GM23338 (cell line): ENCODE measurements at regions not wholly inside any gene's neighbourhood (a gene's known extent, or its start where the extent isn't known, plus 50 kb on each side); places are given as distances from the start of the nearest gene placed in this dataset.

Source experiments
- ATAC-seq: fragments of 200-7000 bp; cut with Tn5 transposase; 3 replicates; pipeline ENCODE4 v1.9.1; 2020
- DNase-seq: peaks from one replicate; pipeline ENCODE4 v3.0.0-alpha.2; 2015; ENCODE audit warnings: low spot score
- H2AFZ ChIP-seq: fragments of 200-600 bp; sonication (generic); 2 replicates; pipeline ENCODE4 v1.8.0; 2016; ENCODE audit warnings: antibody characterized with exemption, mild to moderate bottlenecking, moderate library complexity
- H3F3A ChIP-seq: fragments of 200-600 bp; sonication (generic); replicated peaks from 2 replicates; pipeline ENCODE4 v1.8.0; 2017; ENCODE audit warnings: antibody characterized with exemption, mixed run types, low read depth
- H3K27ac ChIP-seq: fragments of 200-600 bp; sonication (generic); 2 replicates; pipeline ENCODE4 v1.6.1; 2016; ENCODE audit warnings: low read depth
- H3K27me3 ChIP-seq: fragments of 200-600 bp; sonication (generic); 2 replicates; pipeline ENCODE4 v1.8.0; 2016; ENCODE audit warnings: mild to moderate bottlenecking, mixed run types, moderate library complexity; ENCODE audit not compliant: insufficient read depth
- H3K36me3 ChIP-seq: fragments of 200-600 bp; sonication (generic); 2 replicates; pipeline ENCODE4 v1.8.0; 2016; ENCODE audit warnings: mild to moderate bottlenecking; ENCODE audit not compliant: insufficient read depth
- H3K4me1 ChIP-seq: fragments of 200-600 bp; sonication (generic); 2 replicates; pipeline ENCODE4 v1.8.0; 2016; ENCODE audit warnings: mild to moderate bottlenecking, moderate library complexity; ENCODE audit not compliant: insufficient read depth
- H3K4me2 ChIP-seq: fragments of 200-600 bp; sonication (generic); 2 replicates; pipeline ENCODE4 v1.7.1; 2017; ENCODE audit warnings: mixed run types
- H3K4me3 ChIP-seq: fragments of 200-600 bp; sonication (generic); 2 replicates; pipeline ENCODE4 v1.6.1; 2016; ENCODE audit warnings: mixed run types
- H3K79me2 ChIP-seq: fragments of 200-600 bp; sonication (generic); replicated peaks from 2 replicates; pipeline ENCODE4 v1.8.0; 2017; ENCODE audit warnings: mild to moderate bottlenecking; ENCODE audit not compliant: insufficient read depth
- H3K9me2 ChIP-seq: fragments of 200-600 bp; sonication (generic); 2 replicates; pipeline ENCODE4 v1.8.0; 2017; ENCODE audit not compliant: insufficient read depth
- H4K20me1 ChIP-seq: fragments of 200-600 bp; sonication (generic); replicated peaks from 2 replicates; pipeline ENCODE4 v1.8.0; 2017; ENCODE audit warnings: mild to moderate bottlenecking; ENCODE audit not compliant: insufficient read depth
- H3K27ac Mint-ChIP-seq: 2 replicates; pipeline ENCODE4 v1.8.0; 2020; ENCODE audit warnings: inconsistent platforms, mild to moderate bottlenecking, moderate library complexity, mixed read lengths
- H3K27me3 Mint-ChIP-seq: 3 replicates; pipeline ENCODE4 v1.8.0; 2022; ENCODE audit warnings: low read depth, mild to moderate bottlenecking, moderate library complexity, mixed read lengths, inconsistent platforms; ENCODE audit not compliant: insufficient read depth, poor library complexity
- H3K36me3 Mint-ChIP-seq: 3 replicates; pipeline ENCODE4 v1.8.0; 2021; ENCODE audit warnings: low read depth, mild to moderate bottlenecking, inconsistent platforms, moderate library complexity, mixed read lengths
- H3K4me1 Mint-ChIP-seq: 3 replicates; pipeline ENCODE4 v1.8.0; 2020; ENCODE audit warnings: mild to moderate bottlenecking, inconsistent platforms, mixed read lengths
- H3K4me3 Mint-ChIP-seq: 3 replicates; pipeline ENCODE4 v1.8.0; 2021; ENCODE audit warnings: moderate library complexity, mild to moderate bottlenecking, inconsistent platforms, mixed read lengths
- H3K9me3 Mint-ChIP-seq: 3 replicates; pipeline ENCODE4 v1.8.0; 2020; ENCODE audit warnings: moderate library complexity, mild to moderate bottlenecking, inconsistent platforms, mixed read lengths
- CREB1 ChIP-seq: fragments of 250-450 bp; sonication (Bioruptor Pico); IDR thresholded peaks from 2 replicates; pipeline ENCODE4 v1.5.0; 2020; ENCODE audit warnings: low read depth, mild to moderate bottlenecking, moderate library complexity
- EZH2 ChIP-seq: fragments of 200-600 bp; sonication (generic); IDR thresholded peaks from one replicate; pipeline ENCODE4 v1.8.0; 2017; ENCODE audit warnings: antibody characterized with exemption, mild to moderate bottlenecking, low read depth; ENCODE audit not compliant: unreplicated experiment
- EZH2phosphoT487 ChIP-seq: fragments of 200-600 bp; sonication (generic); IDR thresholded peaks from one replicate; pipeline ENCODE4 v1.8.1; 2018; ENCODE audit warnings: antibody characterized with exemption; ENCODE audit not compliant: unreplicated experiment
- JUNB ChIP-seq: IDR thresholded peaks from one replicate; pipeline ENCODE4 v1.6.1; 2016; ENCODE audit warnings: antibody characterized with exemption; ENCODE audit not compliant: unreplicated experiment
- POLR2AphosphoS5 ChIP-seq: IDR thresholded peaks from 2 replicates; pipeline ENCODE4 v1.6.1; 2016; ENCODE audit warnings: antibody characterized with exemption, low read depth
- STAT1 ChIP-seq: IDR thresholded peaks from one replicate; pipeline ENCODE4 v1.6.1; 2016; ENCODE audit warnings: antibody characterized with exemption; ENCODE audit not compliant: unreplicated experiment
- ZNF331 ChIP-seq: fragments of 250-450 bp; sonication (Bioruptor Pico); IDR thresholded peaks from 2 replicates; pipeline ENCODE4 v1.5.0; 2020; ENCODE audit warnings: low read depth, mild to moderate bottlenecking, moderate library complexity
- ZNF462 ChIP-seq: fragments of 250-450 bp; sonication (Bioruptor Pico); IDR thresholded peaks from 2 replicates; pipeline ENCODE4 v1.5.0; 2020; ENCODE audit warnings: mild to moderate bottlenecking, moderate library complexity
- TF ChIP-seq, protein P1 (sequence below): IDR thresholded peaks from 2 replicates; pipeline ENCODE4 v1.6.1; 2016; ENCODE audit warnings: antibody characterized with exemption
- TF ChIP-seq, protein P2 (sequence below): IDR thresholded peaks from one replicate; pipeline ENCODE4 v1.6.1; 2018; ENCODE audit warnings: antibody characterized with exemption; ENCODE audit not compliant: unreplicated experiment

DNA sequence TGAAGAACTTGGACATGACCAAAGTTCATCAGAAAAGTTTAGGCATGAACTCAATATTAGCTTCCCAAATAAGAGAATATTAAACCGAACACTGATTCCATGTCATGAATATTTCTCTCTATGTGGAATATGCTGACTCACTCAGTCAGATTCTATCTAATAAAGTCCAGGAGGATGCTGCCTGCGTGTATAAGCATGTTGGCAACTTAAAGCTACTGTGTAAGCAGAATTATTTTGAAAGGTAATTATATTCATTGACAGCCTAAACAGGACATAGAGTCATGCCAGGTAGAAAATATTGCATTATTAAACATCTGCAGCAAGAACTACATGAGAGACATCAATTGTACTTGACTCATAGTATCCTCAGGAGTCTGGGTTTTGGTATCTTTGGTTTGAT is 367.9 kb upstream of the SPOCK3 start (continued):
- no peak for TF ChIP-seq JUNB
- TF ChIP-seq ZNF331 (CRISPR knock-in tag) = no peak
- TF ChIP-seq, protein P1, sequence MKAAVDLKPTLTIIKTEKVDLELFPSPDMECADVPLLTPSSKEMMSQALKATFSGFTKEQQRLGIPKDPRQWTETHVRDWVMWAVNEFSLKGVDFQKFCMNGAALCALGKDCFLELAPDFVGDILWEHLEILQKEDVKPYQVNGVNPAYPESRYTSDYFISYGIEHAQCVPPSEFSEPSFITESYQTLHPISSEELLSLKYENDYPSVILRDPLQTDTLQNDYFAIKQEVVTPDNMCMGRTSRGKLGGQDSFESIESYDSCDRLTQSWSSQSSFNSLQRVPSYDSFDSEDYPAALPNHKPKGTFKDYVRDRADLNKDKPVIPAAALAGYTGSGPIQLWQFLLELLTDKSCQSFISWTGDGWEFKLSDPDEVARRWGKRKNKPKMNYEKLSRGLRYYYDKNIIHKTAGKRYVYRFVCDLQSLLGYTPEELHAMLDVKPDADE = no peak
- TF ChIP-seq EZH2phosphoT487 = no peak

DNA sequence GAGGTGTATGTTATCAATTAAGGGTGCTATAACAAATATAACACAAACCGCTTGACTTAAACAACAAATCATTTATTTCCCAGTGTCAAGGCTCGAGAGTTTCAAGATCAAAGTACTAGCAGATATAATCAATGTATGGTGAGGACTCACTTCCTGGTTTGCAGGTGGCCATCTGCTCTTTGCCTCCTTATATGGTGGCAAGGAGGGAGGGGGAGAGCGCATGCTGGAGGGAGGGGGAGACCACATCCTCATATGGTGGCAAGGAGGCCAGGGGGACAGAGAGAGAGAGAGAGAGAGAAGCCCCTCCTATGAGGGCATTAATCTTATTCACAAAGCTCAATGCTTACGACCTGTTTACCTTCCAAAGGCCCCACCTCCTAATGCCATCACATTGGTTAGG is 372.3 kb upstream of the SPOCK3 start:
- H3K4me3 ChIP-seq = no peak overlapping the region
- Mint-ChIP-seq H3K27ac (no peak overlapping the region), H3K36me3 (no peaks in the 10 kb centered on the region), H3K4me3 (no peak overlapping the region), H3K4me1 (no peaks in the 10 kb centered on the region), H3K27me3 (peaks cover 2% of the 10 kb centered on the region), H3K9me3 (peaks cover 3% of the 10 kb centered on the region; the same call in 1 of the 3 replicates)
- no peaks in the 10 kb centered on the region for H4K20me1 ChIP-seq
- ATAC-seq (no peak), DNase-seq (peak; percentile 10)
- no peak overlapping the region for H3K4me2 ChIP-seq
- 0 out of 2 replicates have a peak overlapping the region, but pooled peaks have one; percentile 25 for H2AFZ ChIP-seq
- H3K27me3 ChIP-seq = no peaks in the 10 kb centered on the region
- H3K79me2 ChIP-seq = no peaks in the 10 kb centered on the region
- H3K27ac ChIP-seq = no peak overlapping the region
- H3F3A ChIP-seq = no peaks in the 10 kb centered on the region
- H3K36me3 ChIP-seq = 0 out of 2 replicates have a peak, but pooled peaks cover 5% of the 10 kb centered on the region
- TF ChIP-seq JUNB (no peak), STAT1 (no peak), ZNF462 (no peak), POLR2AphosphoS5 (no peak), CREB1 (CRISPR knock-in tag) (no peak), ZNF331 (CRISPR knock-in tag) (no peak), EZH2phosphoT487 (no peak), EZH2 (no peak)
- TF ChIP-seq, protein P2, sequence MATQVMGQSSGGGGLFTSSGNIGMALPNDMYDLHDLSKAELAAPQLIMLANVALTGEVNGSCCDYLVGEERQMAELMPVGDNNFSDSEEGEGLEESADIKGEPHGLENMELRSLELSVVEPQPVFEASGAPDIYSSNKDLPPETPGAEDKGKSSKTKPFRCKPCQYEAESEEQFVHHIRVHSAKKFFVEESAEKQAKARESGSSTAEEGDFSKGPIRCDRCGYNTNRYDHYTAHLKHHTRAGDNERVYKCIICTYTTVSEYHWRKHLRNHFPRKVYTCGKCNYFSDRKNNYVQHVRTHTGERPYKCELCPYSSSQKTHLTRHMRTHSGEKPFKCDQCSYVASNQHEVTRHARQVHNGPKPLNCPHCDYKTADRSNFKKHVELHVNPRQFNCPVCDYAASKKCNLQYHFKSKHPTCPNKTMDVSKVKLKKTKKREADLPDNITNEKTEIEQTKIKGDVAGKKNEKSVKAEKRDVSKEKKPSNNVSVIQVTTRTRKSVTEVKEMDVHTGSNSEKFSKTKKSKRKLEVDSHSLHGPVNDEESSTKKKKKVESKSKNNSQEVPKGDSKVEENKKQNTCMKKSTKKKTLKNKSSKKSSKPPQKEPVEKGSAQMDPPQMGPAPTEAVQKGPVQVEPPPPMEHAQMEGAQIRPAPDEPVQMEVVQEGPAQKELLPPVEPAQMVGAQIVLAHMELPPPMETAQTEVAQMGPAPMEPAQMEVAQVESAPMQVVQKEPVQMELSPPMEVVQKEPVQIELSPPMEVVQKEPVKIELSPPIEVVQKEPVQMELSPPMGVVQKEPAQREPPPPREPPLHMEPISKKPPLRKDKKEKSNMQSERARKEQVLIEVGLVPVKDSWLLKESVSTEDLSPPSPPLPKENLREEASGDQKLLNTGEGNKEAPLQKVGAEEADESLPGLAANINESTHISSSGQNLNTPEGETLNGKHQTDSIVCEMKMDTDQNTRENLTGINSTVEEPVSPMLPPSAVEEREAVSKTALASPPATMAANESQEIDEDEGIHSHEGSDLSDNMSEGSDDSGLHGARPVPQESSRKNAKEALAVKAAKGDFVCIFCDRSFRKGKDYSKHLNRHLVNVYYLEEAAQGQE = no peak
- TF ChIP-seq, protein P1 = no peak
- H3K4me1 ChIP-seq = no peaks in the 10 kb centered on the region
- H3K9me2 ChIP-seq = no peaks in the 10 kb centered on the region
